NCI-H460 (cell line): ENCODE measurements at regions not wholly inside any gene's neighbourhood (a gene's known extent, or its start where the extent isn't known, plus 50 kb on each side); places are given as distances from the start of the nearest gene placed in this dataset.
A peak's percentile ranks its signal among the peaks of the same experiment; 100 is the strongest.

Source experiments
- DNase-seq: peaks from one replicate; pipeline ENCODE4 v3.0.0-alpha.2; 2016; ENCODE audit warnings: low read depth; ENCODE audit errors: extremely low read depth

DNA sequence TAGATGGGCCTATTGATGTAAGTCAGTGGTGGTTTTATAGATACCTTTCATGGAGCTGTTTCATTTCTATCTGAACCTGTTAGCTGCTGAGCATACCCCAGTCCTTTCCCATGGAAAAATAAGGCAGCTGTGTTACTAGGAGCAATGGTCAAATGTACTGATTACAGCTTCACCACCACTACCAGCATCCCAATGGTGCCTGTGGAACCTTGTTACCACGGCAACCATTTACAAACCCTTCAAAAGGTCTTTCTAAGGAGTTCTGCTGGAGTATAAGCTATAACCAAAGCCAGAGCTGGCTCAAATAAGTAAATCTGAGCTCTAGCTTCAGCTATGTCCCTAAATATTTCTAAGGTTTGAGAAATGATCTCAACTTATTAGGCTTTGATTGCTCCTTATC is 133.4 kb upstream of the ACP3 start:
- DNase-seq = no peak

DNA sequence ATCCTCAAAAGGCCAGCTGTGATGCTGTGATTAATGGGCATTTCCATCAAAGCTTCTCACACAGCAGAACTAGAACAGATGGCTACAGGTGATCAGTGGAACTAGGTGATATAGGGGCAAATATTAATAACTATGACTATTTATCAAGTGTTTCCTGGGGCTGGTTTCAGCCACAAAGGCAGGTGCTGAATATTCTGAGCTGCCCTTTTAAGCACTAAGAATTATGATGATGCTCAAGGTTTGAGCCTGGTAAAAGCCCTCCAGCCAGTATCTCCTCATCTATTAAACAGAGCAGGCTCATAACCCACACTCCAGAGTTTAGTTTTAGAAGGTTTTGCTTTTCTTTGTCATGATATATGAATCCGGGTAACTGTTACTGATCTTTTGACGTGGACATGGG is 129.5 kb upstream of the ACP3 start:
- DNase-seq = no peak

DNA sequence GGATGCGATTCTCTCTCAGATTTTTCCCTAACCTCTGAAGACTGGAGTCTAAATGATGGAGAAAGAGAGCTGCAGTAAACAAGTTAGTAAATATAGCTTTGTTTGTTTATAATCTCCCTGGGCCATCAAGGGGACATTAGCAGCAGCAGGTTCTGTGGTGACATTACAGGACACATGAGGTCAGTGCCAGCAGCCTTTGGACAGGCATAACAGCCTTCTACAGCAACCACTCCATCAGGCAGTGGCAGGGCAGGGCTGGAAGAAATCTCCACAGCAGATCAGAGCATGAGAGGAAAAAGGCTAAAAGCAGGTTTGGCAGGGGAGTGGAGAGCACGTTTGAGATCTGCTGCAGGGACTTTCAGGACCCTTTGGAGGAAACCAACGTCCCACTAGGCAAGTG is 127.6 kb upstream of the ACP3 start:
- no peak for DNase-seq

- no peak for DNase-seq
Observed at GRCh38 chr3:132196113-132196512, 121.1 kb upstream of the ACP3 start.

DNA sequence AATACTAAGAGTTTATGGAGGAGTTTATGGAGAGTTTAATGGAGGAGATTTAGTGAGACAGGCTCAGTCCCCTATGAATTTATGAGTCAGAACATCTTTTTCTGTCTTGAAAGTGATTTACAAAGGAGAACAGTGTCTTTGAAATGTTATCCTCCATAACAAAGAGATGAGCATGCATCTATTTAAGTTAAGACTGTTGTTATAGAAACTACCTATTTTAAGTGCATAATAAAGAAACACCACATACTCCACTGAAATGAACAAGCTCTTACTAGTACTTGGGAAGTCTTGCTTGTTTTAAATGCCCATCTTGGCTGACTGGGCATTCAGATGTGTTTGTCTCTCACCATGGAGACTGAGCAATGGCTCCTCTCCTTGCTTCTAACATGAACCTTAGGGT is 118.7 kb upstream of the ACP3 start:
- DNase-seq = no peak

- DNase-seq = no peak
Observed at GRCh38 chr3:132199451-132199850, 117.8 kb upstream of the ACP3 start.

DNA sequence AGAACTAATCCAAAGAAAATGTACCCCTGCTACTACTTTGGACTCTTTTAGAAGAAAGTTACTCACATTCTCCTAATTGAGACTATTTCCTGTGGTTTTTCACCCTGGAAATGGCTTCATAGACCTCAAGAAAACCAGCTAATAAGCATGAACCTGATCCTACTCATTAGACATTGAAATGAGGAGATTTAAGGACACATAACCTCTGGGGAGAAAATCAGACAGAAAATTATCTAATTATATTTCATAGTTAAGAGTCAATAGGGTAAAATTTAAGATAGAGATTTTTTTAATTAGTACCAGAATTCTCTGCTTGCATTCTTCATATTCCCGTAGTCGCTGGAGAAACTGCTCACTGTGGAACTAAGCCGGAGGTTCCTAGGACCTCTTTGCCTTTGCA is 114.6 kb upstream of the ACP3 start:
- DNase-seq = no peak

GRCh38 chr3:132203889-132204596 is 113.2 kb upstream of the ACP3 start:
- DNase-seq = no peak

- no peak for DNase-seq
Observed at GRCh38 chr3:132205609-132206008, 111.6 kb upstream of the ACP3 start.

DNA sequence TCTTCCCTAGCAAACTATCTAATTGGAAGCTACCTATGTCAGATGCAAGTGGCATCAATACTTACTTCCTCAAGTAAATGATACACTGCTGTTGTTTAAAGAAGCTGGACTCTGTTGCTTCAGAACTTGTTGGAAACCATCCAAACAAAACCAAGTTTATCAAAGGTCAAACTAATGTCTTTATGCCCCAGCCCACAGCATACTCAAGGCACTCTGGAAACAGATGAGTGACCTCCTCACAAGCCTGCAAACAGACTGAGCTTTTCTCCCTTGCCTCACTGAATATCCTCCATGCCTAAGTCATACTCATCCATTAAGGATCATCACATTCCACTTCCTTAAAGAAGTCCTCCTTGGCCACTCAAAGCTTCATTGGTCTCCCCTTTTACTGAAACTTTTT is 107.4 kb upstream of the ACP3 start:
- no peak for DNase-seq

- DNase-seq = peak; percentile 19
Observed at GRCh38 chr3:132210476-132211346, 106.5 kb upstream of the ACP3 start.

GRCh38 chr3:132211896-132212295 is 105.3 kb upstream of the ACP3 start:
- DNase-seq = no peak

DNA sequence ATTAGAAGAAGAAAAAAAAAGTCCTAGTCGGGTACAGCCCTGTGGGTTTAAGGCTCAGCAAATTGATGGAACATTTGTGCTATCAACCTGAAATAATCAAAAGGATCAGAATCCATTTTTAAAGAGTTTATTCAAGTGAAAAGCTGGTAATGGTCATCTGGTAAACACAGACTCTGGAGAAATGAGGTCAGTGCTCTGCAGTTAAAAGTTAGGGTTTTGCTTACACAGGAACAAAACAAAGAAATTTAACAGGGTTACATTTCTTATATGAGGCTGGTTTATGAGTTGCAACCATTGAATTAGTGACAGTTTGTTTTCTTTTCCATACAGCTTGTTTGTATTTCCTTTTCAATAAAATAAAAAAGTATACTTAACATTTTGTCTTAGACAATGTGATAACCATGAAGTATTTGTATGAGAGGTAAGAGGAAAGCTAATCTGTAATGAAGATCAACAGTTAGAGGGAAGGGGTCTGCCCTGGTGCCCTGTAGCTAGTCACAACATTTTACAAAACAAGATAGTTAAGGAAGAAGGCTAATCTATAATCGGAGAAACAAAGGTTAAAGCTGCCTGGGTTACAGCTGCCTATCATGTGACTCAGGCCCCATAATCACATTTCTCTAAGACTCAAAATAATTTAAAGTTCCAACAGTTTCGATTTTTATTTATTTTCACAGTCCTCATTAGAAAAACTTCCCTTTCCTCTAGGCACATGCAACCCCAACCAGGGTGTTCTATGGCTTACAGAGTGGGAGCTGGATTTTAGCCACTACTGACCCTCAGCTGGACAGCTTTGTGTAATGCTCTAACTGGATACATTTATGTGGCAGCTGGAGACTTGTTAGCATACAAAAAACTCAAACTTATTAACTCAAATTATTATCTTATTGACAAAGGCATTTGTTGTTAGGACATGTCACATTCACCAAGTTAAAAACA is 98.1 kb upstream of the ACP3 start:
- DNase-seq = no peak

- no peak for DNase-seq
Observed at GRCh38 chr3:132220986-132221385, 96.2 kb upstream of the ACP3 start.

- no peak for DNase-seq
Observed at GRCh38 chr3:132222868-132223538, 94.2 kb upstream of the ACP3 start.

- no peak for DNase-seq
Observed at GRCh38 chr3:132225664-132226063, 91.5 kb upstream of the ACP3 start.

- no peak for DNase-seq
Observed at GRCh38 chr3:132228923-132229322, 88.3 kb upstream of the ACP3 start.

DNA sequence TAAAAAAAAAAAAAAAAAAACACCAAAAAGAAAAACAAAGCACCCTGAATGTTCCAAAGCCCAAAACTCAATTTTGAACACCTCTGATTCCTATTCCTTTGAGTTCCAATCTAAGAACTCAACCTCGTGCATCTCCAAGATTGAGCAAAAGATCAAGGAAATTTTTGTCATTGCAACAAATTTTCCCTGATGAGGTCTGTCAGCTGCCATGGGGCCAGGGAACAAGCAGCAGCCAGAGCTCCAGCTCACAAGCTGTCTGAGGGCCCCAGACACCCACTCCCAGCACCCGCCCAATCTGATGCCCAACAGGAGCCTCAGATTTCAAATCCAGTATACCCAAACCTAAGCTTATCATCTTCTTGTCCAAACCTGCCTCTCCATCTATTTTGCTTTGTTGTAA is 87.6 kb upstream of the ACP3 start:
- DNase-seq = no peak

GRCh38 chr3:132230156-132231000 is 86.8 kb upstream of the ACP3 start:
- no peak for DNase-seq

- peak; percentile 4 for DNase-seq
Observed at GRCh38 chr3:132231633-132232032, 85.6 kb upstream of the ACP3 start.
